IPS-20b (cell line): ENCODE measurements at regions not wholly inside any gene's neighbourhood (a gene's known extent, or its start where the extent isn't known, plus 50 kb on each side); places are given as distances from the start of the nearest gene placed in this dataset.
"Not testable (repeated sequence)": the region's sequence is repeated elsewhere in the genome, so short reads cannot be mapped to it uniquely, and the experiment has no call there.

Experiments
- H3K27ac ChIP-seq: one replicate; pipeline ENCODE4 v1.5.1; 2013; ENCODE audit warnings: low read length
- H3K27me3 ChIP-seq: 2 replicates; pipeline ENCODE4 v1.6.1; 2013; ENCODE audit warnings: mild to moderate bottlenecking, low read length, inconsistent platforms; ENCODE audit not compliant: insufficient read depth
- H3K36me3 ChIP-seq: 2 replicates; pipeline ENCODE4 v1.6.1; 2013; ENCODE audit warnings: low read depth, mild to moderate bottlenecking, inconsistent platforms, low read length, moderate library complexity; ENCODE audit not compliant: insufficient read depth
- H3K4me1 ChIP-seq: 2 replicates; pipeline ENCODE4 v1.6.1; 2013; ENCODE audit warnings: mild to moderate bottlenecking, control low read depth, inconsistent platforms, low read length, moderate library complexity; ENCODE audit not compliant: insufficient read depth
- H3K4me3 ChIP-seq: 2 replicates; pipeline ENCODE4 v1.5.1; 2013; ENCODE audit warnings: mild to moderate bottlenecking, low read length, inconsistent platforms
- H3K9ac ChIP-seq: 2 replicates; pipeline ENCODE4 v1.6.1; 2013; ENCODE audit warnings: low read depth, mild to moderate bottlenecking, inconsistent platforms, low read length, moderate library complexity
- H3K9me3 ChIP-seq: 2 replicates; pipeline ENCODE4 v1.6.1; 2013; ENCODE audit warnings: mild to moderate bottlenecking, low read depth, low read length, inconsistent platforms; ENCODE audit not compliant: insufficient read depth

DNA sequence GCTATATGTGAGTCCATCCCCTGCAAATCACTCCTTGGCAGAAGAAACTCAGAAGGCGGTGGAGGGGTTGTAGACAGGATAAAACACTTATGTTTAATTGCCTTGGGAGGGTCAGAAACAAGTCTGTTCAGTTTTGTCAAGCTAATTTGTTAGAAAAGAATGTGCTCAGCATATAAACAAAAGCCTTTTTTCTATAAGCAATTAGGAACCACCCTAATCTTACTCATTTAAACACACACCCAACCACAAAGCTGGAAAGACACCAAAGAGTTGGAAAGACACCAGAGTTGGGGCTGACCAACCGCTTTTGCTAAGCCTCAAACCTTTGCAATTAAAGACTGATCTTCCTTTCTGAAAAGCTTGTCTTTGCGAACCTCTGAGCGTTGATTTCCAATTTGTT is 439.2 kb upstream of the ERCC4 start:
- Histone ChIP-seq H3K27ac (no peak overlapping the region), H3K27me3 (no peaks in the 10 kb centered on the region), H3K9ac (no peak overlapping the region), H3K4me1 (no peaks in the 10 kb centered on the region; the same call in 1 of the 2 replicates), H3K36me3 (no peaks in the 10 kb centered on the region), H3K4me3 (no peak overlapping the region), H3K9me3 (0 out of 2 replicates have a peak, but pooled peaks cover 2% of the 10 kb centered on the region)

- Histone ChIP-seq H3K4me3 (no peak overlapping the region), H3K4me1 (no peaks in the 10 kb centered on the region; the same call in 1 of the 2 replicates), H3K9me3 (no peaks in the 10 kb centered on the region), H3K36me3 (no peaks in the 10 kb centered on the region), H3K27me3 (no peaks in the 10 kb centered on the region), H3K27ac (no peak overlapping the region), H3K9ac (no peak overlapping the region)
Observed at GRCh38 chr16:13483121-13483520, 436.8 kb upstream of the ERCC4 start.

- H3K9me3 ChIP-seq, H3K36me3 ChIP-seq, H3K4me1 ChIP-seq, H3K27ac ChIP-seq, H3K9ac ChIP-seq, H3K4me3 ChIP-seq, H3K27me3 ChIP-seq: not testable (repeated sequence)
Observed at GRCh38 chr16:13489416-13489815, 430.5 kb upstream of the ERCC4 start.

DNA sequence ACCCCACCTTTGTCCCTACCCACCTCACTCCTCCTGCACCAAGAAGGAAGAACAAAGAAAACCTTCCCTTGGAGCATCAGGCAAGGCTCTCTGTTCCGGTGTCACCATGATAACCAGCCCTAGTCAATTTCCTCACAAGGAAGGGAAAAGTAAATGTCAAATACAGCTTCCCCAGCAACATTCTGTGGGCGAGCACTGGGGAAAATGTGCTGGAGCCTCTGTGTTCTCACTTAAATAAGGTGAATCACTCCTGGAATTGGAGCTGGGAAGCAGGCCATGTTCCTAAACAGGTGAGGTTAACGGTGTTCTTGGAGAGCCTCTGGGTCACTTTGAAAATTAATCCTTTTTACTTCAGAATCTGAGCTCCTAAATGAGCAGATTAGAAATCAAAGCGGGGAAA is 427.9 kb upstream of the ERCC4 start:
- no peak overlapping the region for H3K27ac ChIP-seq
- no peak overlapping the region for H3K4me3 ChIP-seq
- no peak overlapping the region for H3K9ac ChIP-seq
- peaks cover 5% of the 10 kb centered on the region; the same call in 1 of the 2 replicates for H3K4me1 ChIP-seq
- H3K36me3 ChIP-seq, result no peaks in the 10 kb centered on the region
- H3K9me3 ChIP-seq, result no peaks in the 10 kb centered on the region
- H3K27me3 ChIP-seq, result no peaks in the 10 kb centered on the region

DNA sequence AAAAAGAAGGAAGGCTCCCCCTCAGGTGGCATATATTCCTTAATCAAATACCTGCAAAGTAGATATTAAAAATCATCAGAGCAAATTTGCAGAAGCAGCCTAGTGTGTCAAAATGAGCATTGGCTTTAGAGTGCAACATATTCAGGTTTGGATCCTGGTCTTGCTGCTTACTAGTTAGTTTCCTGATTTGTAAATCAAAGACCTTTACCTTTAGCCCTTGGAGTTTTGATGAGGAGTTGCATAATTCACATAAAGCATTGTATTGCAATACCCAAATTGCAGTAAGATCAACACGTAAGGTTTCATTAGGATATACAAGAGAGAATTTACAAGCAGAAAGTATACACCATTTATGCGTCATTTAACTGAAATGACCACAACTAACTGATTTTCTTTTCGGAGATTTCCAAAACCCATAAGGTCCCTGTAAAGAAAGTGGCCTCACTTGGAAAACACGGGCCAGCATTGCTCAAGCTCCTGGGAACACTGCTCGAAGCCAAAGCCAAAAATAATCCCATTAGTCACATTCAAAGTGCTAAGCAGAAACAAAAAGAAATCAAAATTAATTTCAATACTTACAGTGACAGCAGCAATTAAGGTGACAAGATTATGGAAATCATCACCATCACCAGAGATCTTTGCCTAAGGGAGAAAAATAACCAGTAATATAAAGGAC is 415.9 kb upstream of the ERCC4 start:
- no peak overlapping the region for H3K27ac ChIP-seq
- H3K36me3 ChIP-seq, result no peaks in the 10 kb centered on the region
- H3K4me1 ChIP-seq, result no peaks in the 10 kb centered on the region
- H3K9ac ChIP-seq, result no peak overlapping the region
- no peaks in the 10 kb centered on the region for H3K9me3 ChIP-seq
- H3K27me3 ChIP-seq, result no peaks in the 10 kb centered on the region
- H3K4me3 ChIP-seq, result no peak overlapping the region

- no peaks in the 10 kb centered on the region for H3K4me1 ChIP-seq
- no peak overlapping the region for H3K9ac ChIP-seq
- no peaks in the 10 kb centered on the region for H3K36me3 ChIP-seq
- no peak overlapping the region for H3K27ac ChIP-seq
- no peaks in the 10 kb centered on the region for H3K27me3 ChIP-seq
- no peak overlapping the region for H3K4me3 ChIP-seq
- H3K9me3 ChIP-seq, result no peaks in the 10 kb centered on the region
Observed at GRCh38 chr16:13507530-13507929, 412.4 kb upstream of the ERCC4 start.

- no peaks in the 10 kb centered on the region for H3K27me3 ChIP-seq
- no peak overlapping the region for H3K9ac ChIP-seq
- no peak overlapping the region for H3K27ac ChIP-seq
- no peaks in the 10 kb centered on the region for H3K4me1 ChIP-seq
- H3K36me3 ChIP-seq, result no peaks in the 10 kb centered on the region
- H3K9me3 ChIP-seq, result peaks cover 5% of the 10 kb centered on the region; the same call in 1 of the 2 replicates
- no peak overlapping the region for H3K4me3 ChIP-seq
Observed at GRCh38 chr16:13510425-13511151, 409.4 kb upstream of the ERCC4 start.

DNA sequence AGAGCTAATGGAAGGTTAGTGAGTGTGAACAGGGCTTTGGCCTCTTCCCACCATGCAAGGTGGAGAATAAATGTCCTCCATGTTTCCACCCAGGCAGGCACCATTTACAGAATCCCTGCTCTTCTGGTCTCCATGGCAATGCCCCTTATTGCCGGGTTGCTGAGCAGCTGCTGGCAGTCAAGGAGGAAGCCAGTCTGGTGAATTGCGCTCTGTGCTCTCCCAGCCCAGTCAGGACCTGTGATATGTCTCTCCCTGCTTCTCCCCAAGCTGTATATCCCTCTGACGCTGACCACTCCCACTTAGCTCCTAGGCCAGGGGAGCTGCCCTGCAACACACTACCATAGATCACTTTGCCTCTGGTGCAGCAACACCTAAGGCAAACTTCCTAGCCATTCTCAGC is 402.1 kb upstream of the ERCC4 start:
- Histone ChIP-seq H3K36me3 (no peaks in the 10 kb centered on the region), H3K27me3 (no peaks in the 10 kb centered on the region), H3K4me1 (peaks cover 20% of the 10 kb centered on the region), H3K9me3 (peaks cover 5% of the 10 kb centered on the region; the same call in 1 of the 2 replicates), H3K27ac (no peak overlapping the region), H3K9ac (no peak overlapping the region), H3K4me3 (no peak overlapping the region)

GRCh38 chr16:13519871-13520270 is 400.1 kb upstream of the ERCC4 start:
- H3K27ac ChIP-seq, result no peak overlapping the region
- no peak overlapping the region for H3K4me3 ChIP-seq
- H3K36me3 ChIP-seq, result no peaks in the 10 kb centered on the region
- H3K9me3 ChIP-seq, result peaks cover under 1% of the 10 kb centered on the region; the same call in 1 of the 2 replicates
- H3K4me1 ChIP-seq, result peaks cover 20% of the 10 kb centered on the region
- no peak overlapping the region for H3K9ac ChIP-seq
- no peaks in the 10 kb centered on the region for H3K27me3 ChIP-seq

DNA sequence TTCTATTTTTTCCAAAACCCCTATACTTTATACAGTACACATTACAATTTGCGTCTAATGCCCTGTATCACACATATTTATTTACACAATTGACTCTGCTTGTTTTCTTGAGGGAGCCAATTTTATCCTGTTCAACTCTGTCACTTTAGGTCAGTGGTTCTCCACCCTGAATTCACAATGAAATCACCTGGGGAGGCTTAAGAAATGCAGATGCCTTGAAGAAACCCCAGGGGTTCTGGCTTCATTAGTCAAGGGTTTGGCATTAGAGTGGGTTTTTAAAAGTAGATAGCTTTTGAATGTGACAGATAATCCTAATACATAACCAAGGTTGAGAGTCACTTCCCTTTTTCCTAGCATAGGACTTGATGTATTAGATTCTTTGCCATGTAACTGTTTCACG is 398.6 kb upstream of the ERCC4 start:
- no peaks in the 10 kb centered on the region for H3K36me3 ChIP-seq
- no peaks in the 10 kb centered on the region; the same call in 1 of the 2 replicates for H3K9me3 ChIP-seq
- H3K27ac ChIP-seq, result no peak overlapping the region
- peak overlapping the region; percentile 38 for H3K4me3 ChIP-seq
- H3K9ac ChIP-seq, result no peak overlapping the region
- H3K4me1 ChIP-seq, result peaks cover 20% of the 10 kb centered on the region
- no peaks in the 10 kb centered on the region for H3K27me3 ChIP-seq

- Histone ChIP-seq H3K27me3 (no peaks in the 10 kb centered on the region), H3K9ac (no peak overlapping the region), H3K27ac (no peak overlapping the region), H3K4me3 (no peak overlapping the region), H3K9me3 (no peaks in the 10 kb centered on the region), H3K4me1 (peaks cover 8% of the 10 kb centered on the region), H3K36me3 (no peaks in the 10 kb centered on the region)
Observed at GRCh38 chr16:13527332-13527731, 392.6 kb upstream of the ERCC4 start.

GRCh38 chr16:13528691-13529090 is 391.3 kb upstream of the ERCC4 start:
- H3K4me3 ChIP-seq, result no peak overlapping the region
- H3K36me3 ChIP-seq, result no peaks in the 10 kb centered on the region
- peaks cover 6% of the 10 kb centered on the region for H3K4me1 ChIP-seq
- no peak overlapping the region for H3K27ac ChIP-seq
- no peaks in the 10 kb centered on the region for H3K27me3 ChIP-seq
- no peak overlapping the region for H3K9ac ChIP-seq
- H3K9me3 ChIP-seq, result no peaks in the 10 kb centered on the region
